IMR-90 (cell line): ENCODE measurements at regions not wholly inside any gene's neighbourhood (a gene's known extent, or its start where the extent isn't known, plus 50 kb on each side); places are given as distances from the start of the nearest gene placed in this dataset.

Experiments
- ATAC-seq: fragments of 200-7000 bp; cut with Tn5 transposase; 2 replicates; pipeline ENCODE4 v1.9.1; 2020; ENCODE audit warnings: low read depth, mild to moderate bottlenecking, moderate library complexity
- BruUV-seq: library from RNA; stranded (reverse); fragments of 400-500 nt; replicated peaks from 2 replicates; lab custom pipeline; 2021; lab: Mats Ljungman, UMichigan
- CTCF ChIA-PET: fragments of 300-600 bp; formaldehyde crosslinking; extraction: SDS; loops from one replicate; lab custom pipeline; 2021; ENCODE audit warnings: antibody characterized with exemption; lab: Yijun Ruan, JAX
- POLR2A ChIA-PET: fragments of 300-600 bp; sonication (Branson Sonifier 250); formaldehyde crosslinking; loops from one replicate; lab custom pipeline; 2022; ENCODE audit warnings: antibody characterized with exemption; ENCODE audit not compliant: unreplicated experiment; lab: Charles Lee
- DNase-seq: peaks from one replicate; pipeline ENCODE4 v3.0.0; 2013
- H2AFZ ChIP-seq: replicated peaks from 2 replicates; pipeline ENCODE3; 2013; ENCODE audit warnings: low read length, mild to moderate bottlenecking; ENCODE audit not compliant: poor library complexity
- H2AK5ac ChIP-seq: 2 replicates; pipeline ENCODE4 v1.6.1; 2013; ENCODE audit warnings: low read depth, low read length, inconsistent platforms
- H2AK9ac ChIP-seq: replicated peaks from 2 replicates; pipeline ENCODE3; 2013; ENCODE audit warnings: mild to moderate bottlenecking, low read depth, low read length, moderate library complexity; ENCODE audit not compliant: poor library complexity
- H2BK120ac ChIP-seq: 2 replicates; pipeline ENCODE4 v1.6.1; 2013; ENCODE audit warnings: low read depth, low read length, inconsistent platforms
- H2BK15ac ChIP-seq: 3 replicates; pipeline ENCODE4 v1.6.1; 2013; ENCODE audit warnings: low read depth, low read length, inconsistent platforms
- H2BK20ac ChIP-seq: 2 replicates; pipeline ENCODE4 v1.6.1; 2013; ENCODE audit warnings: low read depth, mild to moderate bottlenecking, inconsistent platforms, low read length, moderate library complexity
- H2BK5ac ChIP-seq: 2 replicates; pipeline ENCODE4 v1.6.1; 2013; ENCODE audit warnings: mild to moderate bottlenecking, low read depth, low read length, inconsistent platforms; ENCODE audit not compliant: poor library complexity, severe bottlenecking
- H3K14ac ChIP-seq: replicated peaks from 2 replicates; pipeline ENCODE4 v1.6.1; 2013; ENCODE audit warnings: low read depth, low read length, inconsistent platforms
- H3K18ac ChIP-seq: 2 replicates; pipeline ENCODE4 v1.6.1; 2013; ENCODE audit warnings: low read depth, low read length, control low read depth
- H3K23ac ChIP-seq: 2 replicates; pipeline ENCODE4 v1.6.1; 2013; ENCODE audit warnings: low read depth, low read length, inconsistent platforms
- H3K27ac ChIP-seq: 2 replicates; pipeline ENCODE4 v1.5.1; 2013; ENCODE audit warnings: mild to moderate bottlenecking, control low read depth, low read length; ENCODE audit not compliant: insufficient read depth
- H3K27me3 ChIP-seq: 2 replicates; pipeline ENCODE4 v1.6.1; 2013; ENCODE audit warnings: low read length; ENCODE audit not compliant: control insufficient read depth, insufficient read depth
- H3K36me3 ChIP-seq: 2 replicates; pipeline ENCODE4 v1.6.1; 2013; ENCODE audit warnings: low read length, mixed read lengths; ENCODE audit not compliant: control insufficient read depth, insufficient read depth
- H3K4ac ChIP-seq: 2 replicates; pipeline ENCODE4 v1.6.1; 2013; ENCODE audit warnings: low read depth, low read length, inconsistent platforms
- H3K4me1 ChIP-seq: 2 replicates; pipeline ENCODE4 v1.6.1; 2013; ENCODE audit warnings: low read length, mixed read lengths; ENCODE audit not compliant: control insufficient read depth, insufficient read depth
- H3K4me2 ChIP-seq: 2 replicates; pipeline ENCODE4 v1.6.1; 2013; ENCODE audit warnings: low read depth, mild to moderate bottlenecking, control low read depth, low read length, moderate library complexity
- H3K4me3 ChIP-seq: 2 replicates; pipeline ENCODE4 v1.5.1; 2013; ENCODE audit warnings: low read depth, mild to moderate bottlenecking, control low read depth, low read length, moderate library complexity; ENCODE audit not compliant: insufficient read depth
- H3K56ac ChIP-seq: 2 replicates; pipeline ENCODE4 v1.6.1; 2013; ENCODE audit warnings: low read length, inconsistent platforms; ENCODE audit not compliant: insufficient read depth; ENCODE audit errors: extremely low read depth
- H3K79me1 ChIP-seq, 2 experiments: 2 replicates each; pipeline ENCODE4 v1.6.1; 2013; ENCODE audit warnings: low read length in 2 of 2, inconsistent platforms in 1 of 2, low read depth in 1 of 2
- H3K9ac ChIP-seq: 2 replicates; pipeline ENCODE4 v1.6.1; 2013; ENCODE audit warnings: low read depth, low read length, control low read depth
- H3K9me1 ChIP-seq: 2 replicates; pipeline ENCODE4 v1.6.1; 2013; ENCODE audit warnings: low read length, inconsistent platforms; ENCODE audit not compliant: insufficient read depth
- H3K9me3 ChIP-seq: 2 replicates; pipeline ENCODE4 v1.6.1; 2013; ENCODE audit warnings: low read length; ENCODE audit not compliant: control insufficient read depth, insufficient read depth
- H4K20me1 ChIP-seq: 2 replicates; pipeline ENCODE4 v1.6.1; 2013; ENCODE audit warnings: low read length, inconsistent platforms; ENCODE audit not compliant: insufficient read depth
- H4K5ac ChIP-seq: 2 replicates; pipeline ENCODE4 v1.6.1; 2013; ENCODE audit warnings: mild to moderate bottlenecking, low read depth, low read length, control low read depth
- H4K8ac ChIP-seq, 2 experiments: 2 replicates each; pipeline ENCODE4 v1.6.1; 2013; ENCODE audit warnings: low read depth in 2 of 2, low read length in 2 of 2, control low read depth in 1 of 2, inconsistent platforms in 1 of 2
- H4K91ac ChIP-seq: 2 replicates; pipeline ENCODE4 v1.6.1; 2013; ENCODE audit warnings: low read depth, low read length, inconsistent platforms; ENCODE audit not compliant: insufficient read depth
- CHD1 ChIP-seq: IDR thresholded peaks from 2 replicates; pipeline ENCODE4 v1.6.1; 2012; ENCODE audit warnings: low read depth, low read length, improper control_type of control experiment
- FOS ChIP-seq: fragments of 150-350 bp; IDR thresholded peaks from 2 replicates; pipeline ENCODE4 v1.6.1; 2016; ENCODE audit warnings: low read depth, low read length
- MAFK ChIP-seq: IDR thresholded peaks from 2 replicates; pipeline ENCODE4 v1.6.1; 2012; ENCODE audit warnings: low read depth, low read length, improper control_type of control experiment
- MAZ ChIP-seq: IDR thresholded peaks from 2 replicates; pipeline ENCODE4 v1.6.1; 2012; ENCODE audit warnings: low read depth, mild to moderate bottlenecking, low read length, improper control_type of control experiment, moderate library complexity, borderline replicate concordance
- NFE2L2 ChIP-seq: fragments of 150-350 bp; IDR thresholded peaks from 2 replicates; pipeline ENCODE4 v1.6.1; 2016; ENCODE audit warnings: low read depth, mild to moderate bottlenecking, low read length
- POLR2A ChIP-seq: IDR thresholded peaks from 2 replicates; pipeline ENCODE4 v1.6.1; 2012; ENCODE audit warnings: mild to moderate bottlenecking, low read depth, low read length
- RCOR1 ChIP-seq: IDR thresholded peaks from 2 replicates; pipeline ENCODE4 v1.6.1; 2012; ENCODE audit warnings: mild to moderate bottlenecking, low read length, improper control_type of control experiment; ENCODE audit not compliant: insufficient replicate concordance
- RFX5 ChIP-seq: IDR thresholded peaks from 2 replicates; pipeline ENCODE4 v1.8.0; 2012; ENCODE audit warnings: low read depth, mild to moderate bottlenecking, low read length, moderate library complexity
- whole genome bisulfite sequencing, 2 experiments: methylation state at CpG; one replicate each; pipeline versions ENCODE4 v1.1.5 to v1.1.7; 2013; ENCODE audit warnings: missing lambda C conversion rate in 2 of 2; ENCODE audit not compliant: insufficient read length in 1 of 2; ENCODE audit errors: extremely low coverage in 2 of 2; 5-methylcytosine and 5-hydroxymethylcytosine counted together
- dilution Hi-C: fragments of 300-500 bp; cut with HindIII; formaldehyde crosslinking; loops from one replicate; pipeline ENCODE4 v1.14.3; 2018; ENCODE audit warnings: low sequenced_read_pairs; ENCODE audit not compliant: unreplicated experiment
- in situ Hi-C: fragments of 300-500 bp; cut with MboI; formaldehyde crosslinking; loops from 3 replicates; pipeline ENCODE4 v1.14.3; 2019; ENCODE audit warnings: low sequenced_read_pairs, inconsistent platforms, mixed read lengths
- intact Hi-C: fragments of 100-400 bp; cut with micrococcal nuclease; formaldehyde crosslinking; loops from 2 replicates; pipeline ENCODE4 v1.10.0; 2022
- TF ChIP-seq, protein P1 (sequence below): fragments of 150-350 bp; IDR thresholded peaks from 2 replicates; pipeline ENCODE4 v1.6.1; 2016; ENCODE audit warnings: low read depth, mild to moderate bottlenecking, low read length, moderate library complexity, borderline replicate concordance
- TF ChIP-seq, protein P2 (sequence below): conservative IDR thresholded peaks from 2 replicates; pipeline ENCODE4 v1.5.1; 2012; ENCODE audit warnings: mild to moderate bottlenecking, low read depth, low read length, improper control_type of control experiment

DNA sequence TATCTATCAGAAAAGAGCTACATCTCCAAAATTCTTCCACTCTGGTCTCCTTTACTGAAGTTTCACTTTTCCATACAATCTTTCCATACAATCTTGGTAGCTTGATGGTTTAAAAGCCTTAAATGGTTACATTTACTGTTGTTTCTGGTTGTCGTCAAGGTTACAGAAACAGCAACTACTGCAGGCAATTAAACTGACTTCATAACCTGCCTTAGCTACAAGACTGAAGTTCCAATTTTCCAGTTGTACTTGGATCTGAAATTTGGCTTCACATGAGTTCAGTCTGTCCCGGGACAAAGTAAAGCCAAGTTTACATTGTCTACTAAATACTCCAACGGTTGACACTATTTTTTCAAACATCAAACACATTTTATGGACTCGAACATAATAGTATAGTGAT is 326.4 kb downstream of the ANKRD50 start:
- CTCF ChIA-PET, result no interaction called here
- no peaks in the 10 kb centered on the region for H3K9me3 ChIP-seq

More for the DNA sequence above, 326.4 kb downstream of the ANKRD50 start:
- Histone ChIP-seq H2BK20ac (no peak overlapping the region), H4K5ac (no peak overlapping the region), H3K23ac (no peak overlapping the region), H2BK5ac (no peak overlapping the region), H3K79me1 (no peaks in the 10 kb centered on the region), H3K4me2 (no peak overlapping the region), H3K4ac (no peak overlapping the region), H3K56ac (no peak overlapping the region), H2AK9ac (no peak overlapping the region), H3K27me3 (no peaks in the 10 kb centered on the region), H4K91ac (no peak overlapping the region), H3K4me1 (no peaks in the 10 kb centered on the region), H3K27ac (no peak overlapping the region), H3K4me3 (no peak overlapping the region), H3K9me1 (no peaks in the 10 kb centered on the region), H4K8ac (no peak overlapping the region), H3K18ac (no peak overlapping the region), H3K9ac (no peak overlapping the region), H2AK5ac (no peak overlapping the region), H3K36me3 (no peaks in the 10 kb centered on the region), H3K14ac (no peak overlapping the region), H2AFZ (no peak overlapping the region), H4K20me1 (no peaks in the 10 kb centered on the region), H2BK15ac (no peak overlapping the region), H2BK120ac (no peak overlapping the region)
- ATAC-seq, result no peak
- intact Hi-C loops (no loop called here), dilution Hi-C loops (no loop called here), in situ Hi-C loops (no loop called here)
- TF ChIP-seq MAZ, result no peak
- TF ChIP-seq, protein P1, sequence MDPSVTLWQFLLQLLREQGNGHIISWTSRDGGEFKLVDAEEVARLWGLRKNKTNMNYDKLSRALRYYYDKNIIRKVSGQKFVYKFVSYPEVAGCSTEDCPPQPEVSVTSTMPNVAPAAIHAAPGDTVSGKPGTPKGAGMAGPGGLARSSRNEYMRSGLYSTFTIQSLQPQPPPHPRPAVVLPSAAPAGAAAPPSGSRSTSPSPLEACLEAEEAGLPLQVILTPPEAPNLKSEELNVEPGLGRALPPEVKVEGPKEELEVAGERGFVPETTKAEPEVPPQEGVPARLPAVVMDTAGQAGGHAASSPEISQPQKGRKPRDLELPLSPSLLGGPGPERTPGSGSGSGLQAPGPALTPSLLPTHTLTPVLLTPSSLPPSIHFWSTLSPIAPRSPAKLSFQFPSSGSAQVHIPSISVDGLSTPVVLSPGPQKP, result no peak
- no peak for TF ChIP-seq NFE2L2
- TF ChIP-seq CHD1, result no peak
- TF ChIP-seq FOS, result no peak
- TF ChIP-seq RCOR1, result no peak
- TF ChIP-seq RFX5, result no peak
- TF ChIP-seq, protein P2, sequence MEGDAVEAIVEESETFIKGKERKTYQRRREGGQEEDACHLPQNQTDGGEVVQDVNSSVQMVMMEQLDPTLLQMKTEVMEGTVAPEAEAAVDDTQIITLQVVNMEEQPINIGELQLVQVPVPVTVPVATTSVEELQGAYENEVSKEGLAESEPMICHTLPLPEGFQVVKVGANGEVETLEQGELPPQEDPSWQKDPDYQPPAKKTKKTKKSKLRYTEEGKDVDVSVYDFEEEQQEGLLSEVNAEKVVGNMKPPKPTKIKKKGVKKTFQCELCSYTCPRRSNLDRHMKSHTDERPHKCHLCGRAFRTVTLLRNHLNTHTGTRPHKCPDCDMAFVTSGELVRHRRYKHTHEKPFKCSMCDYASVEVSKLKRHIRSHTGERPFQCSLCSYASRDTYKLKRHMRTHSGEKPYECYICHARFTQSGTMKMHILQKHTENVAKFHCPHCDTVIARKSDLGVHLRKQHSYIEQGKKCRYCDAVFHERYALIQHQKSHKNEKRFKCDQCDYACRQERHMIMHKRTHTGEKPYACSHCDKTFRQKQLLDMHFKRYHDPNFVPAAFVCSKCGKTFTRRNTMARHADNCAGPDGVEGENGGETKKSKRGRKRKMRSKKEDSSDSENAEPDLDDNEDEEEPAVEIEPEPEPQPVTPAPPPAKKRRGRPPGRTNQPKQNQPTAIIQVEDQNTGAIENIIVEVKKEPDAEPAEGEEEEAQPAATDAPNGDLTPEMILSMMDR, result no peak
- TF ChIP-seq POLR2A, result no peak
- TF ChIP-seq MAFK, result no peak
- BruUV-seq, result no TSS peak
- POLR2A ChIA-PET, result no interaction called here
- no peak for DNase-seq
- no CpG with 5 or more reads among the region's 4 CpGs for WGBS, 2 experiments
